ENCODE measurements at regions not wholly inside any gene's neighbourhood (a gene's known extent, or its start where the extent isn't known, plus 50 kb on each side); places are given as distances from the start of the nearest gene placed in this dataset.

- H3K4me3 ChIP-seq (ENCODE audit: low read depth, low read length) = no peak overlapping the region
- TF ChIP-seq MAX (IDR thresholded peaks at IDR 0.05; ENCODE audit: low read depth, low read length) (no peak), POLR2A (IDR thresholded peaks at IDR 0.05; ENCODE audit: extremely low read depth, insufficient read length) (no peak), CTCF (IDR thresholded peaks at IDR 0.05; ENCODE audit: low read depth, low read length) (no peak), MYC (IDR thresholded peaks at IDR 0.05; ENCODE audit: low read depth, low read length) (no peak)
- DNase-seq (ENCODE audit: low read depth) = no peak
Measured at GRCh38 chr12:74915718-74916117, 293.9 kb downstream of the KCNC2 start.

- no peak overlapping the region for H3K4me3 ChIP-seq (ENCODE audit: low read depth, low read length)
- no peak for DNase-seq (ENCODE audit: low read depth)
- no peak for TF ChIP-seq POLR2A (IDR thresholded peaks at IDR 0.05; ENCODE audit: extremely low read depth, insufficient read length)
Measured at GRCh38 chr12:74917743-74918142, 291.9 kb downstream of the KCNC2 start.

GRCh38 chr12:74918291-74918690 is 291.3 kb downstream of the KCNC2 start:
- no peak for DNase-seq (ENCODE audit: low read depth)
- TF ChIP-seq POLR2A (IDR thresholded peaks at IDR 0.05; ENCODE audit: extremely low read depth, insufficient read length) = no peak
- no peak for TF ChIP-seq MYC (IDR thresholded peaks at IDR 0.05; ENCODE audit: low read depth, low read length)
- no peak for TF ChIP-seq MAX (IDR thresholded peaks at IDR 0.05; ENCODE audit: low read depth, low read length)
- TF ChIP-seq CTCF (IDR thresholded peaks at IDR 0.05; ENCODE audit: low read depth, low read length) = no peak
- H3K4me3 ChIP-seq (ENCODE audit: low read depth, low read length) = no peak overlapping the region

DNA sequence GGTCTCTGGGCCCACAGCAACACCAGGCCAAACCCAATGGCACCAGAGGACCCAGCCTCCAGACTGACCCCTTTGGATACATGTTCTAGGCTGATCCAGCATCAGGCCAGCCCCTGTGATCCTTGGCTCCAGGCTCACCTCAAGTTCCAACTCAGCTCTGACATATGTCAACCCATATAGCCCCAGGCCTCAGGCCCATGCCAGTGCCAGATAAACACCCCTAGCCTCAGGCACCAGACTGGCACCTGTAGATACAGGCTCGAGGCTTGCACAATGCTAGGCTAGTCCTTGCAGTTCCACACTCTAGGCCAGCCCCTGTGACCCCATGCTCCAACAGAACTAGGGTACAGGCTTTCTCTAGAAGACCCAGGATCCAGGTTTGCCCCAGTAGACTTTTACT is 287.5 kb downstream of the KCNC2 start:
- no peak for DNase-seq (ENCODE audit: low read depth)
- no peak for TF ChIP-seq POLR2A (IDR thresholded peaks at IDR 0.05; ENCODE audit: extremely low read depth, insufficient read length)
- TF ChIP-seq MYC (IDR thresholded peaks at IDR 0.05; ENCODE audit: low read depth, low read length) = no peak
- TF ChIP-seq MAX (IDR thresholded peaks at IDR 0.05; ENCODE audit: low read depth, low read length) = no peak
- TF ChIP-seq CTCF (IDR thresholded peaks at IDR 0.05; ENCODE audit: low read depth, low read length) = no peak
- no peak overlapping the region for H3K4me3 ChIP-seq (ENCODE audit: low read depth, low read length)

GRCh38 chr12:74922642-74923041 is 287.0 kb downstream of the KCNC2 start:
- TF ChIP-seq MAX (IDR thresholded peaks at IDR 0.05; ENCODE audit: low read depth, low read length) (no peak), CTCF (IDR thresholded peaks at IDR 0.05; ENCODE audit: low read depth, low read length) (no peak), MYC (IDR thresholded peaks at IDR 0.05; ENCODE audit: low read depth, low read length) (no peak), POLR2A (IDR thresholded peaks at IDR 0.05; ENCODE audit: extremely low read depth, insufficient read length) (no peak)

DNA sequence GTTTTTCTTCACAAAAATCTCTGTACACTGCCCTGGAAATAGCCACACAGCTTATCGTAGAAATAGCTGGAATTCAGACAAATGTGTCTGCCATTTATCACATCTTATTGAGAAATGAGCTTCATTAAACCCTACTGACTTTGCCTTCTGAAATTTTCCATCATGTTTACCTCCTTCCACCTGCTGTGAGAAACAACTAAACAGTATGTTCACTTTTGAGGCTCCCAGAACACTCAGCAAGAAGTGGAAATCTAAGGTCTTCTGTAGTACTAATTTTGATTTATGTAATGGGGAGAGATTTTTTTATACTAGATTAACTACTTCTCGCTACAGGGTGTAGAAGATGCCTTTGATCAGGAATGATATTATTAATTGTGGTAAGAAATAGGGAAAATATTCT is 268.0 kb downstream of the KCNC2 start:
- TF ChIP-seq CTCF (IDR thresholded peaks at IDR 0.05; ENCODE audit: low read depth, low read length) (no peak), MAX (IDR thresholded peaks at IDR 0.05; ENCODE audit: low read depth, low read length) (no peak), MYC (IDR thresholded peaks at IDR 0.05; ENCODE audit: low read depth, low read length) (no peak), POLR2A (IDR thresholded peaks at IDR 0.05; ENCODE audit: extremely low read depth, insufficient read length) (no peak)
- no peak overlapping the region for H3K4me3 ChIP-seq (ENCODE audit: low read depth, low read length)
- DNase-seq (ENCODE audit: low read depth) = no peak

More at GRCh38 chr12:74922642-74923041, 287.0 kb downstream of the KCNC2 start:
- DNase-seq (ENCODE audit: low read depth) = no peak
- H3K4me3 ChIP-seq (ENCODE audit: low read depth, low read length) = no peak overlapping the region

All from NB4 (cell line).